ENCODE measurements at regions not wholly inside any gene's neighbourhood (a gene's known extent, or its start where the extent isn't known, plus 50 kb on each side); places are given as distances from the start of the nearest gene placed in this dataset.
"Not testable (repeated sequence)": the region's sequence is repeated elsewhere in the genome, so short reads cannot be mapped to it uniquely, and the experiment has no call there.

DNA sequence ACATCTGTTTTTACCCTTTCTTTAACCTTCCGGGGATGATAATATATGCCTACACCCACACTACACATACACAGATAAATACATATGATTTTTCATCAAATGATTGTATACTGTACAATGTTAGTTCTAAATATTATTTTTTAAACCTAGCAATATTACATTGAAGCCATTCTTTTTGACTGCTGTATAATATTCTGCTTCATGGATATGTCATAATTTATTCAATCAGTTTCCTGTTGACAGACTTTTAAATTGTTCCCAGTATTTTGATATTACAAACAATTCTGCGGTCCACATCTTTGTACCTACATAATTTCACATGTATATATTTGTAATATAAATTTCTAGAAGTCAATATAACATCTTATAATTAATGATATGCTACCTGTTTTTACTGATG is 59.0 kb upstream of the ITGB1 start:
- 0 out of 2 replicates have a peak, but pooled peaks cover 5% of the 10 kb centered on the region for H3K4me1 ChIP-seq (ENCODE audit: insufficient read depth, low read length)
- H3K9ac ChIP-seq (ENCODE audit: low read depth, low read length): no peak overlapping the region
- H3K4me3 ChIP-seq (ENCODE audit: low read length): no peak overlapping the region
- no peaks in the 10 kb centered on the region for H3K9me3 ChIP-seq (ENCODE audit: insufficient read depth, low read depth, low read length)
- H3K27ac ChIP-seq (ENCODE audit: low read depth, low read length): no peak overlapping the region
- 100% methylated on average over 1 of the region's 2 CpGs for WGBS
- H3K27me3 ChIP-seq (ENCODE audit: insufficient read depth, low read length): no peaks in the 10 kb centered on the region
- H3K36me3 ChIP-seq (ENCODE audit: insufficient read depth, low read length): no peaks in the 10 kb centered on the region

DNA sequence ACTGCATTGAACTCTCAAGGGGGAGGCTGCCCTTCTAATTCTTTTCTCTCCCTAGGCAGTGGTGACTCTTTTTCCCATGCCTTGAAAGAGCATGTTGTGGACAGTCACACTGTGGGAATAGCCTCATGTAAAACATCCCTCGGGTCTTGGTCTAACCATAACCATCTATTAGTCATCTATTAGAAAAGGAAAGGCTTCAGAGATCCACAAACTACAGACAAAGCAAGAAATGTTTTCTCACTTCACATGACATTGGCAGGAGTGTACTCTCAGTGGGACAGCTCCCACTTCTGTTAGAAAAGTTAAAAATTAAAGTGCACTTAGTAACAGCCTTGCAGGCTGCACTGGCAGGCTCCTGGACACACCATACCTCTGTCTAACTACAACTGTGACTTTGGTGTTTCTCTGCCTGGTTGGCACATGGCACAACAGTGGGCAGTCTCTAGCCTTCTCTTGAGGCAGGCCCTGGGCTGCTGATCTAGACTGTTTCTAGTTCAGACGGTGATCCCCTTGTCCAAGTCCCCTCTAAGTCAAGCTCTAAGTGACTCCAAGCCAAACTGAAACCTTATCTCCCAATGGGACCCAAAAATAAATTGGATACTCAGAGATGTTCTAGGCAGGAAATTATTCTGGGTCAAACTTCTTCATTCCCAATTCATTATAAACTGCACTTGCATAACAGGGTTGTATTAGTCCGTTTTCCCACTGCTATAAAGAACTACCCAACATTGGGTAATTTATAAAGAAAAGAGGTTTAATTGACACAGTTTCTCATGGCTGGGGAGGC is 57.9 kb upstream of the ITGB1 start:
- H3K36me3 ChIP-seq (ENCODE audit: insufficient read depth, low read length): no peaks in the 10 kb centered on the region
- no peaks in the 10 kb centered on the region for H3K27me3 ChIP-seq (ENCODE audit: insufficient read depth, low read length)
- H3K4me1 ChIP-seq (ENCODE audit: insufficient read depth, low read length): 0 out of 2 replicates have a peak, but pooled peaks cover 5% of the 10 kb centered on the region
- no peak overlapping the region for H3K4me3 ChIP-seq (ENCODE audit: low read length)
- WGBS: 93% methylated on average over 2 of the region's 3 CpGs
- H3K9ac ChIP-seq (ENCODE audit: low read depth, low read length): no peak overlapping the region
- no peak overlapping the region for H3K27ac ChIP-seq (ENCODE audit: low read depth, low read length)
- no peaks in the 10 kb centered on the region for H3K9me3 ChIP-seq (ENCODE audit: insufficient read depth, low read depth, low read length)

DNA sequence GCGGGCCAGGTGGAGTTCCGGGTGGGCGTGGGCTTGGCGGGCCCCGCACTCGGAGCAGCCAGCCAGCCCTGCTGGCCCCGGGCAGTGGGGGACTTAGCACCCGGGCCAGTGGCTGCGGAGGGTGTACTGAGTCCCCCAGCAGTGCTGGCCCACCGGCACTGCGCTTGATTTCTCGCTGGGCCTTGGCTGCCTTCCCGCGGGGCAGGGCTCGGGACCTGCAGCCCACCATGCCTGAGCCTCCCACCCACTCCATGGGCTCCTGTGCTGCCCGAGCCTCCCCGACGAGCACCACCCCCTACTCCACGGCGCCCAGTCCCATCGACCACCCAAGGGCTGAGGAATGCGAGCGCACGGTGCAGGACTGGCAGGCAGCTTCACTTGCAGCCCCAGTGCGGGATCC is 55.3 kb upstream of the ITGB1 start:
- WGBS: 96% methylated on average over 25 of the region's 25 CpGs
- not testable (repeated sequence) for H3K9me3 ChIP-seq (ENCODE audit: insufficient read depth, low read depth, low read length); H3K36me3 ChIP-seq (ENCODE audit: insufficient read depth, low read length); H3K9ac ChIP-seq (ENCODE audit: low read depth, low read length); H3K27me3 ChIP-seq (ENCODE audit: insufficient read depth, low read length); H3K4me3 ChIP-seq (ENCODE audit: low read length); H3K27ac ChIP-seq (ENCODE audit: low read depth, low read length)
- peaks cover 15% of the 10 kb centered on the region for H3K4me1 ChIP-seq (ENCODE audit: insufficient read depth, low read length)

DNA sequence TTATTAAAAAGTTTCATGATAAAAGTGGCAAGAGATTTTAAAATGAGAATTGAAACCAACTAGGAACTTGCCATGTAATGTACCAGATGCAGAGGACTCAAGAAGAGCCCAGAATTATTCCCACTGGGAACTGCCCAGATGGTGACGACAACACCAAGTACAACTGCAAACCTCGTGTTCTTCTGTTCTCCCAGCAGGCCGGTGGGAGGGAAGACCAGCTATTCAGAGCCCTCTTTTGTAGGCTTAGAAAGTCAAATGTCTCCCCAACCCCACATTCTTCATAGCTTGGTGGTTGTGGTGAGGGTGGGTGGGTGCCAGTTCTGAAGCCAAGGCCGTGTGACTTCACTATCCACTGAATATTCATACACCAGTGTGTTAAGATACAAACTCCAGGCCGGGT is 54.3 kb upstream of the ITGB1 start:
- Histone ChIP-seq H3K4me1 (ENCODE audit: insufficient read depth, low read length) (peaks cover 15% of the 10 kb centered on the region), H3K27ac (ENCODE audit: low read depth, low read length) (no peak overlapping the region), H3K9me3 (ENCODE audit: insufficient read depth, low read depth, low read length) (no peaks in the 10 kb centered on the region), H3K4me3 (ENCODE audit: low read length) (no peak overlapping the region), H3K36me3 (ENCODE audit: insufficient read depth, low read length) (no peaks in the 10 kb centered on the region), H3K9ac (ENCODE audit: low read depth, low read length) (no peak overlapping the region), H3K27me3 (ENCODE audit: insufficient read depth, low read length) (no peaks in the 10 kb centered on the region)
- WGBS: 83% methylated on average over 5 of the region's 5 CpGs

- H3K4me3 ChIP-seq (ENCODE audit: low read length): no peak overlapping the region
- peaks cover 20% of the 10 kb centered on the region for H3K4me1 ChIP-seq (ENCODE audit: insufficient read depth, low read length)
- H3K9ac ChIP-seq (ENCODE audit: low read depth, low read length): no peak overlapping the region
- H3K27ac ChIP-seq (ENCODE audit: low read depth, low read length): no peak overlapping the region
- no peaks in the 10 kb centered on the region for H3K9me3 ChIP-seq (ENCODE audit: insufficient read depth, low read depth, low read length)
- H3K36me3 ChIP-seq (ENCODE audit: insufficient read depth, low read length): no peaks in the 10 kb centered on the region
- WGBS: 73% methylated on average over 12 of the region's 12 CpGs
- H3K27me3 ChIP-seq (ENCODE audit: insufficient read depth, low read length): no peaks in the 10 kb centered on the region
These were observed 52.4 kb upstream of the ITGB1 start for GRCh38 chr10:33010132-33011037.

- Histone ChIP-seq H3K27me3 (ENCODE audit: insufficient read depth, low read length) (no peaks in the 10 kb centered on the region), H3K9me3 (ENCODE audit: insufficient read depth, low read depth, low read length) (no peaks in the 10 kb centered on the region), H3K4me3 (ENCODE audit: low read length) (no peak overlapping the region), H3K27ac (ENCODE audit: low read depth, low read length) (no peak overlapping the region), H3K4me1 (ENCODE audit: insufficient read depth, low read length) (peaks cover 25% of the 10 kb centered on the region), H3K9ac (ENCODE audit: low read depth, low read length) (no peak overlapping the region), H3K36me3 (ENCODE audit: insufficient read depth, low read length) (no peaks in the 10 kb centered on the region)
- 73% methylated on average over 5 of the region's 5 CpGs for WGBS
These were observed 51.5 kb upstream of the ITGB1 start for GRCh38 chr10:33009244-33010131.

GRCh38 chr10:33008499-33009243 is 50.6 kb upstream of the ITGB1 start:
- 25% methylated on average over 8 of the region's 9 CpGs for WGBS
- Histone ChIP-seq H3K9ac (ENCODE audit: low read depth, low read length) (no peak overlapping the region), H3K9me3 (ENCODE audit: insufficient read depth, low read depth, low read length) (no peaks in the 10 kb centered on the region), H3K27me3 (ENCODE audit: insufficient read depth, low read length) (no peaks in the 10 kb centered on the region), H3K27ac (ENCODE audit: low read depth, low read length) (no peak overlapping the region), H3K4me1 (ENCODE audit: insufficient read depth, low read length) (peaks cover 28% of the 10 kb centered on the region), H3K36me3 (ENCODE audit: insufficient read depth, low read length) (no peaks in the 10 kb centered on the region), H3K4me3 (ENCODE audit: low read length) (no peak overlapping the region)

- H3K4me1 ChIP-seq (ENCODE audit: insufficient read depth, low read length): peaks cover 28% of the 10 kb centered on the region
- not testable (repeated sequence) for H3K36me3 ChIP-seq (ENCODE audit: insufficient read depth, low read length); H3K9me3 ChIP-seq (ENCODE audit: insufficient read depth, low read depth, low read length); H3K4me3 ChIP-seq (ENCODE audit: low read length); H3K27me3 ChIP-seq (ENCODE audit: insufficient read depth, low read length); H3K27ac ChIP-seq (ENCODE audit: low read depth, low read length); H3K9ac ChIP-seq (ENCODE audit: low read depth, low read length)
- WGBS: 93% methylated on average over 9 of the region's 9 CpGs
These were observed 49.8 kb upstream of the ITGB1 start for GRCh38 chr10:33007731-33008381.
